ENCODE measurements at regions not wholly inside any gene's neighbourhood (a gene's known extent, or its start where the extent isn't known, plus 50 kb on each side); places are given as distances from the start of the nearest gene placed in this dataset.

GRCh38 chr9:106643211-106643930 is 219.6 kb upstream of the ZNF462 start:
- H3K4me1 Mint-ChIP-seq: no peaks in the 10 kb centered on the region
- H3K9me3 Mint-ChIP-seq: peaks cover 15% of the 10 kb centered on the region
- DNase-seq (no peak), ATAC-seq (no peak)
- H3K27me3 Mint-ChIP-seq: no peaks in the 10 kb centered on the region
- H3K4me3 Mint-ChIP-seq: no peak overlapping the region
- H3K27ac Mint-ChIP-seq: no peak overlapping the region
- no peaks in the 10 kb centered on the region for H3K36me3 Mint-ChIP-seq (ENCODE audit: low read depth)

- ATAC-seq (no peak), DNase-seq (no peak)
- H3K36me3 Mint-ChIP-seq (ENCODE audit: low read depth): no peaks in the 10 kb centered on the region
- H3K27ac Mint-ChIP-seq: no peak overlapping the region
- no peaks in the 10 kb centered on the region for H3K4me1 Mint-ChIP-seq
- no peaks in the 10 kb centered on the region for H3K27me3 Mint-ChIP-seq
- peaks cover 15% of the 10 kb centered on the region for H3K9me3 Mint-ChIP-seq
- no peak overlapping the region for H3K4me3 Mint-ChIP-seq
Observed at GRCh38 chr9:106644661-106645060, 218.3 kb upstream of the ZNF462 start.

- Mint-ChIP-seq H3K27me3 (no peaks in the 10 kb centered on the region), H3K4me3 (no peak overlapping the region), H3K36me3 (ENCODE audit: low read depth) (no peaks in the 10 kb centered on the region), H3K27ac (no peak overlapping the region), H3K4me1 (no peaks in the 10 kb centered on the region), H3K9me3 (peaks cover 17% of the 10 kb centered on the region)
- DNase-seq (no peak), ATAC-seq (no peak)
Observed at GRCh38 chr9:106648799-106649198, 214.2 kb upstream of the ZNF462 start.

- no peaks in the 10 kb centered on the region for H3K36me3 Mint-ChIP-seq (ENCODE audit: low read depth)
Observed at GRCh38 chr9:106649664-106650063, 213.3 kb upstream of the ZNF462 start.

GRCh38 chr9:106653213-106653612 is 209.8 kb upstream of the ZNF462 start:
- DNase-seq (no peak), ATAC-seq (no peak)
- Mint-ChIP-seq H3K27me3 (no peaks in the 10 kb centered on the region), H3K9me3 (peaks cover 13% of the 10 kb centered on the region), H3K4me3 (no peak overlapping the region), H3K4me1 (no peaks in the 10 kb centered on the region), H3K27ac (no peak overlapping the region), H3K36me3 (ENCODE audit: low read depth) (no peaks in the 10 kb centered on the region)

More at GRCh38 chr9:106649664-106650063, 213.3 kb upstream of the ZNF462 start:
- Mint-ChIP-seq H3K4me1 (no peaks in the 10 kb centered on the region), H3K27ac (no peak overlapping the region), H3K4me3 (no peak overlapping the region), H3K9me3 (peaks cover 17% of the 10 kb centered on the region), H3K27me3 (no peaks in the 10 kb centered on the region)
- ATAC-seq: no peak
- no peak for DNase-seq

GRCh38 chr9:106655966-106656365 is 207.0 kb upstream of the ZNF462 start:
- Mint-ChIP-seq H3K27me3 (no peaks in the 10 kb centered on the region), H3K36me3 (ENCODE audit: low read depth) (no peaks in the 10 kb centered on the region), H3K9me3 (peaks cover 18% of the 10 kb centered on the region), H3K4me1 (no peaks in the 10 kb centered on the region), H3K27ac (no peak overlapping the region), H3K4me3 (no peak overlapping the region)
- DNase-seq: no peak
- no peak for ATAC-seq

- DNase-seq (no peak), ATAC-seq (no peak)
- Mint-ChIP-seq H3K27me3 (no peaks in the 10 kb centered on the region), H3K27ac (no peak overlapping the region), H3K4me1 (no peaks in the 10 kb centered on the region), H3K4me3 (no peak overlapping the region), H3K36me3 (ENCODE audit: low read depth) (no peaks in the 10 kb centered on the region), H3K9me3 (peaks cover 18% of the 10 kb centered on the region)
Observed at GRCh38 chr9:106657926-106658325, 205.0 kb upstream of the ZNF462 start.

- H3K36me3 Mint-ChIP-seq (ENCODE audit: low read depth): no peaks in the 10 kb centered on the region
- no peaks in the 10 kb centered on the region for H3K4me1 Mint-ChIP-seq
- no peaks in the 10 kb centered on the region for H3K27me3 Mint-ChIP-seq
- no peak overlapping the region for H3K4me3 Mint-ChIP-seq
- DNase-seq: no peak
- no peaks in the 10 kb centered on the region for H3K9me3 Mint-ChIP-seq
- ATAC-seq: no peak
- H3K27ac Mint-ChIP-seq: no peak overlapping the region
Observed at GRCh38 chr9:106668534-106668933, 194.4 kb upstream of the ZNF462 start.

- Mint-ChIP-seq H3K27me3 (no peaks in the 10 kb centered on the region), H3K27ac (no peak overlapping the region), H3K4me3 (no peak overlapping the region), H3K9me3 (no peaks in the 10 kb centered on the region), H3K36me3 (ENCODE audit: low read depth) (no peaks in the 10 kb centered on the region), H3K4me1 (no peaks in the 10 kb centered on the region)
- DNase-seq (no peak), ATAC-seq (no peak)
Observed at GRCh38 chr9:106669835-106670234, 193.1 kb upstream of the ZNF462 start.

GRCh38 chr9:106670418-106670817 is 192.5 kb upstream of the ZNF462 start:
- no peak for ATAC-seq
- H3K36me3 Mint-ChIP-seq (ENCODE audit: low read depth): no peaks in the 10 kb centered on the region
- H3K4me3 Mint-ChIP-seq: no peak overlapping the region
- no peaks in the 10 kb centered on the region for H3K9me3 Mint-ChIP-seq
- H3K27me3 Mint-ChIP-seq: no peaks in the 10 kb centered on the region
- no peaks in the 10 kb centered on the region for H3K4me1 Mint-ChIP-seq
- no peak overlapping the region for H3K27ac Mint-ChIP-seq
- no peak for DNase-seq

GRCh38 chr9:106675780-106676179 is 187.2 kb upstream of the ZNF462 start:
- ATAC-seq (no peak), DNase-seq (no peak)
- H3K4me3 Mint-ChIP-seq: no peak overlapping the region
- H3K27me3 Mint-ChIP-seq: no peaks in the 10 kb centered on the region
- H3K4me1 Mint-ChIP-seq: no peaks in the 10 kb centered on the region
- H3K9me3 Mint-ChIP-seq: peaks cover 6% of the 10 kb centered on the region
- H3K36me3 Mint-ChIP-seq (ENCODE audit: low read depth): no peaks in the 10 kb centered on the region
- H3K27ac Mint-ChIP-seq: no peak overlapping the region

- ATAC-seq: no peak
- no peak overlapping the region for H3K4me3 Mint-ChIP-seq
Observed at GRCh38 chr9:106677374-106677773, 185.6 kb upstream of the ZNF462 start.

GRCh38 chr9:106677830-106678229 is 185.1 kb upstream of the ZNF462 start:
- H3K4me1 Mint-ChIP-seq: no peaks in the 10 kb centered on the region
- DNase-seq (no peak), ATAC-seq (no peak)
- no peaks in the 10 kb centered on the region for H3K36me3 Mint-ChIP-seq (ENCODE audit: low read depth)
- peaks cover 12% of the 10 kb centered on the region for H3K9me3 Mint-ChIP-seq
- no peak overlapping the region for H3K27ac Mint-ChIP-seq
- no peak overlapping the region for H3K4me3 Mint-ChIP-seq
- no peaks in the 10 kb centered on the region for H3K27me3 Mint-ChIP-seq

More at GRCh38 chr9:106677374-106677773, 185.6 kb upstream of the ZNF462 start:
- Mint-ChIP-seq H3K27ac (no peak overlapping the region), H3K27me3 (no peaks in the 10 kb centered on the region), H3K4me1 (no peaks in the 10 kb centered on the region), H3K9me3 (peaks cover 12% of the 10 kb centered on the region), H3K36me3 (ENCODE audit: low read depth) (no peaks in the 10 kb centered on the region)
- DNase-seq: no peak

GRCh38 chr9:106678273-106678672 is 184.7 kb upstream of the ZNF462 start:
- H3K4me1 Mint-ChIP-seq: no peaks in the 10 kb centered on the region
- no peaks in the 10 kb centered on the region for H3K27me3 Mint-ChIP-seq
- ATAC-seq: no peak
- DNase-seq: no peak
- no peak overlapping the region for H3K27ac Mint-ChIP-seq
- H3K36me3 Mint-ChIP-seq (ENCODE audit: low read depth): no peaks in the 10 kb centered on the region
- peaks cover 12% of the 10 kb centered on the region for H3K9me3 Mint-ChIP-seq
- no peak overlapping the region for H3K4me3 Mint-ChIP-seq

- Mint-ChIP-seq H3K9me3 (peaks cover 12% of the 10 kb centered on the region), H3K4me1 (no peaks in the 10 kb centered on the region), H3K27me3 (peaks cover 2% of the 10 kb centered on the region), H3K36me3 (ENCODE audit: low read depth) (no peaks in the 10 kb centered on the region), H3K4me3 (no peak overlapping the region), H3K27ac (no peak overlapping the region)
- no peak for ATAC-seq
- no peak for DNase-seq
Observed at GRCh38 chr9:106682420-106682819, 180.5 kb upstream of the ZNF462 start.

- DNase-seq (no peak), ATAC-seq (no peak)
- Mint-ChIP-seq H3K9me3 (peaks cover 8% of the 10 kb centered on the region), H3K27ac (no peak overlapping the region), H3K27me3 (peaks cover 2% of the 10 kb centered on the region), H3K36me3 (ENCODE audit: low read depth) (no peaks in the 10 kb centered on the region), H3K4me3 (no peak overlapping the region), H3K4me1 (no peaks in the 10 kb centered on the region)
Observed at GRCh38 chr9:106683454-106683853, 179.5 kb upstream of the ZNF462 start.

Measured in activated naive CD8-positive, alpha-beta T cell treated with anti-CD3 and anti-CD28 coated beads, Interleukin-2, amount 50 U/mL, for 24 hours (primary cell).